ENCODE measurements at regions not wholly inside any gene's neighbourhood (a gene's known extent, or its start where the extent isn't known, plus 50 kb on each side); places are given as distances from the start of the nearest gene placed in this dataset.
A peak's percentile ranks its signal among the peaks of the same experiment; 100 is the strongest.

DNA sequence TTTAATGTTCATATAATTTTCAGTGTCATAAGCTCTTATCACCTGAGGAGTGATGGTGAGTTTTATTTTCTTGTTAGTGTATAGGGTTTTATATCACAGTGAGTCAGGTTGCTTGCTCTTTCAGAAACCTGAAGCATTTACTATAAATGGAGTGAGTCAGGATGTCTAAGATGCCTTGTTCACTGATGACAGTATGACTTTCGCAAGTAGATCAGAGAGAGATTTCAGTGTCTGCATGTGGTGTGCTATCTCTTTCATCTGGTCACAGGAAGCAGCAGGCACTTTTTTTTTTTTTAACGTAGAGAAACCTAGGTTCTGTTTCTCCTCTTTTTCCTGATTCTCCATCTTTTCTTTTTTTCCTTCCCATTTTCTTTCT lies 237.1 kb downstream of the DMRTA1 start:
- Histone ChIP-seq H3K9ac (ENCODE audit: low read length) (no peak overlapping the region), H4K20me1 (ENCODE audit: insufficient read depth) (no peaks in the 10 kb centered on the region), H3K27ac (ENCODE audit: low read length) (no peak overlapping the region), H3K4me2 (ENCODE audit: low read length) (no peak overlapping the region), H3K4me3 (ENCODE audit: low read length) (peak overlapping the region; percentile 20), H3K79me2 (replicated peaks; ENCODE audit: insufficient read depth, low read length) (no peaks in the 10 kb centered on the region), H3K9me3 (ENCODE audit: low read length) (no peaks in the 10 kb centered on the region), H3K27me3 (ENCODE audit: insufficient read depth, low read depth, low read length) (no peaks in the 10 kb centered on the region), H3F3A (ENCODE audit: insufficient read depth, low read length, poor library complexity, severe bottlenecking) (no peaks in the 10 kb centered on the region), H2AFZ (ENCODE audit: low read depth, low read length) (no peak overlapping the region), H3K36me3 (ENCODE audit: insufficient read depth, low read length) (no peaks in the 10 kb centered on the region), H3K9me2 (ENCODE audit: insufficient read depth, low read length) (no peaks in the 10 kb centered on the region)
- TF ChIP-seq POLR2AphosphoS5 (IDR thresholded peaks at IDR 0.05) (peak; percentile 70), EP300 (conservative IDR thresholded peaks at IDR 0.05; ENCODE audit: poor library complexity, severe bottlenecking) (peak; percentile 53), EZH2 (IDR thresholded peaks at IDR 0.05; ENCODE audit: borderline replicate concordance, insufficient read depth, low read length, poor library complexity, severe bottlenecking) (no peak)

DNA sequence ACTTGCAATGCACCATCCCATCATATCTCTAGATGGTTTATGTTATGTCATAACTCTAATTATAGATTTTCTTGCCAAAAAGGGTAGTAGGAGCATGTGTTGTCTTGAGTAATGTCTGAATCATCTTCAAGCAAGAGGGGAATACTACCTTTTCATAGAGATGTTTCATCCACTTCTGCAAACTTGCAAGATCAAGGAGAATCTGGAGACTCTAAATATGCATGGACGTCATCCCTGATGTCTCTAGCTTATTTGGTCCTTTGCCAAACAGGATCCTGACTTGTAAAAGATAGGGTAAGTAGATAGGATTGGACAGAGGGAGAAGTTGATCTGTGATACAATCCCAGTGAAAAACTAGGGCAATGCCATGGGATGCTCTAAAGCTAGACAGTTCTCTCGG lies 246.5 kb downstream of the DMRTA1 start:
- H3K4me3 ChIP-seq (ENCODE audit: low read length): no peak overlapping the region
- no peaks in the 10 kb centered on the region for H3K27me3 ChIP-seq (ENCODE audit: insufficient read depth, low read depth, low read length)
- no peak overlapping the region for H2AFZ ChIP-seq (ENCODE audit: low read depth, low read length)
- H3K9me3 ChIP-seq (ENCODE audit: low read length): no peaks in the 10 kb centered on the region
- no peak overlapping the region for H3K9ac ChIP-seq (ENCODE audit: low read length)
- no peak overlapping the region for H3K27ac ChIP-seq (ENCODE audit: low read length)
- H3F3A ChIP-seq (ENCODE audit: insufficient read depth, low read length, poor library complexity, severe bottlenecking): no peaks in the 10 kb centered on the region
- no peak for TF ChIP-seq EZH2 (IDR thresholded peaks at IDR 0.05; ENCODE audit: borderline replicate concordance, insufficient read depth, low read length, poor library complexity, severe bottlenecking)
- TF ChIP-seq MXI1 (conservative IDR thresholded peaks at IDR 0.05; ENCODE audit: poor library complexity, severe bottlenecking): no peak
- TF ChIP-seq, protein P1, sequence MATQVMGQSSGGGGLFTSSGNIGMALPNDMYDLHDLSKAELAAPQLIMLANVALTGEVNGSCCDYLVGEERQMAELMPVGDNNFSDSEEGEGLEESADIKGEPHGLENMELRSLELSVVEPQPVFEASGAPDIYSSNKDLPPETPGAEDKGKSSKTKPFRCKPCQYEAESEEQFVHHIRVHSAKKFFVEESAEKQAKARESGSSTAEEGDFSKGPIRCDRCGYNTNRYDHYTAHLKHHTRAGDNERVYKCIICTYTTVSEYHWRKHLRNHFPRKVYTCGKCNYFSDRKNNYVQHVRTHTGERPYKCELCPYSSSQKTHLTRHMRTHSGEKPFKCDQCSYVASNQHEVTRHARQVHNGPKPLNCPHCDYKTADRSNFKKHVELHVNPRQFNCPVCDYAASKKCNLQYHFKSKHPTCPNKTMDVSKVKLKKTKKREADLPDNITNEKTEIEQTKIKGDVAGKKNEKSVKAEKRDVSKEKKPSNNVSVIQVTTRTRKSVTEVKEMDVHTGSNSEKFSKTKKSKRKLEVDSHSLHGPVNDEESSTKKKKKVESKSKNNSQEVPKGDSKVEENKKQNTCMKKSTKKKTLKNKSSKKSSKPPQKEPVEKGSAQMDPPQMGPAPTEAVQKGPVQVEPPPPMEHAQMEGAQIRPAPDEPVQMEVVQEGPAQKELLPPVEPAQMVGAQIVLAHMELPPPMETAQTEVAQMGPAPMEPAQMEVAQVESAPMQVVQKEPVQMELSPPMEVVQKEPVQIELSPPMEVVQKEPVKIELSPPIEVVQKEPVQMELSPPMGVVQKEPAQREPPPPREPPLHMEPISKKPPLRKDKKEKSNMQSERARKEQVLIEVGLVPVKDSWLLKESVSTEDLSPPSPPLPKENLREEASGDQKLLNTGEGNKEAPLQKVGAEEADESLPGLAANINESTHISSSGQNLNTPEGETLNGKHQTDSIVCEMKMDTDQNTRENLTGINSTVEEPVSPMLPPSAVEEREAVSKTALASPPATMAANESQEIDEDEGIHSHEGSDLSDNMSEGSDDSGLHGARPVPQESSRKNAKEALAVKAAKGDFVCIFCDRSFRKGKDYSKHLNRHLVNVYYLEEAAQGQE (IDR thresholded peaks at IDR 0.05; ENCODE audit: borderline replicate concordance): no peak
- TF ChIP-seq SMC3 (conservative IDR thresholded peaks at IDR 0.05; ENCODE audit: poor library complexity): no peak
- no peak for TF ChIP-seq TAF1 (IDR thresholded peaks at IDR 0.05; ENCODE audit: low read depth)
- TF ChIP-seq RAD21 (conservative IDR thresholded peaks at IDR 0.05): no peak
- TF ChIP-seq, protein P2, sequence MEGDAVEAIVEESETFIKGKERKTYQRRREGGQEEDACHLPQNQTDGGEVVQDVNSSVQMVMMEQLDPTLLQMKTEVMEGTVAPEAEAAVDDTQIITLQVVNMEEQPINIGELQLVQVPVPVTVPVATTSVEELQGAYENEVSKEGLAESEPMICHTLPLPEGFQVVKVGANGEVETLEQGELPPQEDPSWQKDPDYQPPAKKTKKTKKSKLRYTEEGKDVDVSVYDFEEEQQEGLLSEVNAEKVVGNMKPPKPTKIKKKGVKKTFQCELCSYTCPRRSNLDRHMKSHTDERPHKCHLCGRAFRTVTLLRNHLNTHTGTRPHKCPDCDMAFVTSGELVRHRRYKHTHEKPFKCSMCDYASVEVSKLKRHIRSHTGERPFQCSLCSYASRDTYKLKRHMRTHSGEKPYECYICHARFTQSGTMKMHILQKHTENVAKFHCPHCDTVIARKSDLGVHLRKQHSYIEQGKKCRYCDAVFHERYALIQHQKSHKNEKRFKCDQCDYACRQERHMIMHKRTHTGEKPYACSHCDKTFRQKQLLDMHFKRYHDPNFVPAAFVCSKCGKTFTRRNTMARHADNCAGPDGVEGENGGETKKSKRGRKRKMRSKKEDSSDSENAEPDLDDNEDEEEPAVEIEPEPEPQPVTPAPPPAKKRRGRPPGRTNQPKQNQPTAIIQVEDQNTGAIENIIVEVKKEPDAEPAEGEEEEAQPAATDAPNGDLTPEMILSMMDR (IDR thresholded peaks at IDR 0.05; ENCODE audit: poor library complexity, severe bottlenecking): no peak
- TF ChIP-seq POLR2AphosphoS5 (IDR thresholded peaks at IDR 0.05): no peak
- no peak for TF ChIP-seq EP300 (conservative IDR thresholded peaks at IDR 0.05; ENCODE audit: poor library complexity, severe bottlenecking)
- H3K4me2 ChIP-seq (ENCODE audit: low read length): no peak overlapping the region
- no peaks in the 10 kb centered on the region for H3K36me3 ChIP-seq (ENCODE audit: insufficient read depth, low read length)
- no peaks in the 10 kb centered on the region for H4K20me1 ChIP-seq (ENCODE audit: insufficient read depth)
- no peaks in the 10 kb centered on the region for H3K9me2 ChIP-seq (ENCODE audit: insufficient read depth, low read length)
- no peaks in the 10 kb centered on the region for H3K79me2 ChIP-seq (replicated peaks; ENCODE audit: insufficient read depth, low read length)

DNA sequence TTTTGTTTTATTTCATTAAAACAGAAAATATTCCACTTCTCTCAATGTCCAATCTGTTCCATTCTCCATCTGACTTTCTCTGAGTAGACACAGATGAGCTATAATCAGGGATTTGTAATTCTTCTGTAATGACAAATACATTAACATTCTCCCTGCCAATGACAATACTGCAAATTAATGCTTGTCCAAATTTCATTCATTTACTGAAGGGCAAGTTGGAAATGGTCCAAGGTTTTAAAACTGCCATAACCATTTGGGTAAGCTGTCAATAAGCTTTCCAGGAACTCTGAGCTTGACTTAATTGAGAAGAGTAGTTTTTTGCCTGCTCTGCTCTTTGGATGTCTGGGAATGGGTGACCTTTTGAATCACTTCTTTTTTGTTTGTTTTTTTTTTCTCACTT lies 253.5 kb downstream of the DMRTA1 start:
- Histone ChIP-seq H4K20me1 (ENCODE audit: insufficient read depth) (no peaks in the 10 kb centered on the region), H3K9me3 (ENCODE audit: low read length) (no peaks in the 10 kb centered on the region), H3K79me2 (replicated peaks; ENCODE audit: insufficient read depth, low read length) (no peaks in the 10 kb centered on the region), H3K4me3 (ENCODE audit: low read length) (no peak overlapping the region), H3K9me2 (ENCODE audit: insufficient read depth, low read length) (no peaks in the 10 kb centered on the region), H3K4me2 (ENCODE audit: low read length) (no peak overlapping the region), H2AFZ (ENCODE audit: low read depth, low read length) (no peak overlapping the region), H3K9ac (ENCODE audit: low read length) (no peak overlapping the region), H3K27ac (ENCODE audit: low read length) (no peak overlapping the region), H3K36me3 (ENCODE audit: insufficient read depth, low read length) (no peaks in the 10 kb centered on the region), H3F3A (ENCODE audit: insufficient read depth, low read length, poor library complexity, severe bottlenecking) (no peaks in the 10 kb centered on the region), H3K27me3 (ENCODE audit: insufficient read depth, low read depth, low read length) (no peaks in the 10 kb centered on the region)
- TF ChIP-seq TAF1 (IDR thresholded peaks at IDR 0.05; ENCODE audit: low read depth) (no peak), MXI1 (conservative IDR thresholded peaks at IDR 0.05; ENCODE audit: poor library complexity, severe bottlenecking) (no peak), SMC3 (conservative IDR thresholded peaks at IDR 0.05; ENCODE audit: poor library complexity) (no peak), RAD21 (conservative IDR thresholded peaks at IDR 0.05) (no peak), EP300 (conservative IDR thresholded peaks at IDR 0.05; ENCODE audit: poor library complexity, severe bottlenecking) (no peak), EZH2 (IDR thresholded peaks at IDR 0.05; ENCODE audit: borderline replicate concordance, insufficient read depth, low read length, poor library complexity, severe bottlenecking) (no peak), POLR2AphosphoS5 (IDR thresholded peaks at IDR 0.05) (no peak)
- TF ChIP-seq, protein P1 (IDR thresholded peaks at IDR 0.05; ENCODE audit: borderline replicate concordance): no peak
- TF ChIP-seq, protein P2 (IDR thresholded peaks at IDR 0.05; ENCODE audit: poor library complexity, severe bottlenecking): no peak
